T-cell (primary cell): ENCODE measurements at regions not wholly inside any gene's neighbourhood (a gene's known extent, or its start where the extent isn't known, plus 50 kb on each side); places are given as distances from the start of the nearest gene placed in this dataset.

Experiments
- ATAC-seq, 4 experiments: fragments of 200-7000 bp in 3 of 4; fragments of 150-1000 bp in 1 of 4; cut with Tn5 transposase; replicated peaks in 1 of 4; 1 replicate in 3 of 4; 2 replicates in 1 of 4; pipeline ENCODE4 v1.10.0; 2021; ENCODE audit warnings: moderate library complexity in 3 of 4, mild to moderate bottlenecking in 2 of 4, moderate number of reproducible peaks in 1 of 4
- CTCF ChIA-PET, 2 donors: fragments of 300-600 bp; sonication (Branson Sonifier 250); formaldehyde crosslinking; loops; one replicate each; lab custom pipeline; 2022; ENCODE audit warnings: antibody characterized with exemption in 2 of 2; lab: Charles Lee
- POLR2A ChIA-PET, 2 donors: fragments of 300-600 bp; sonication (Branson Sonifier 250); formaldehyde crosslinking; loops; one replicate each; lab custom pipeline; 2022; ENCODE audit warnings: antibody characterized with exemption in 2 of 2; lab: Charles Lee
- DNase-seq, 35 experiments: peaks; one replicate each; pipeline versions ENCODE4 v3.0.0 to v3.0.0-alpha.2; 2013 to 2023
- H3K27ac ChIP-seq: one replicate; pipeline ENCODE4 v1.5.1; 2013; ENCODE audit warnings: low read length
- H3K27me3 ChIP-seq, 2 experiments: replicated peaks in 1 of 2; 1 replicate in 1 of 2; 2 replicates in 1 of 2; pipeline versions ENCODE4 v1.6.1 to v1.7.0; 2013; ENCODE audit warnings: low read length in 1 of 2, mixed read lengths in 1 of 2; ENCODE audit not compliant: control insufficient read depth in 2 of 2, insufficient read depth in 2 of 2; ENCODE audit errors: extremely low read depth in 1 of 2
- H3K36me3 ChIP-seq, 2 donors: 1 replicate in 1 of 2; 2 replicates in 1 of 2; pipeline versions ENCODE4 v1.6.1 to v1.7.0; 2013; ENCODE audit warnings: low read length in 1 of 2; ENCODE audit not compliant: control insufficient read depth in 2 of 2, insufficient read depth in 1 of 2; ENCODE audit errors: extremely low read depth in 1 of 2
- H3K4me1 ChIP-seq, 2 experiments: 1 replicate in 1 of 2; 2 replicates in 1 of 2; pipeline versions ENCODE4 v1.6.1 to v1.7.0; 2013; ENCODE audit warnings: low read length in 2 of 2, mixed read lengths in 1 of 2; ENCODE audit not compliant: insufficient read depth in 2 of 2, control insufficient read depth in 1 of 2; ENCODE audit errors: extremely low read depth in 1 of 2
- H3K4me3 ChIP-seq, 2 donors: 1 replicate in 1 of 2; 2 replicates in 1 of 2; pipeline versions ENCODE4 v1.5.1 to v1.7.0; 2013; ENCODE audit warnings: mild to moderate bottlenecking in 2 of 2, low read length in 1 of 2, moderate library complexity in 1 of 2; ENCODE audit not compliant: control insufficient read depth in 1 of 2; ENCODE audit errors: extremely low read depth in 1 of 2
- H3K9me3 ChIP-seq: 2 replicates; pipeline ENCODE4 v1.7.0; 2013
- H3K27ac Mint-ChIP-seq, 2 donors: one replicate each; pipeline ENCODE4 v1.8.0; 2020 to 2021; ENCODE audit warnings: mild to moderate bottlenecking in 2 of 2, mixed read lengths in 2 of 2
- H3K27me3 Mint-ChIP-seq, 2 donors: one replicate each; pipeline ENCODE4 v1.8.0; 2021 to 2022; ENCODE audit warnings: mixed read lengths in 2 of 2
- H3K36me3 Mint-ChIP-seq: one replicate; pipeline ENCODE4 v1.8.0; 2021; ENCODE audit warnings: mixed read lengths
- H3K4me1 Mint-ChIP-seq, 3 donors: one replicate each; pipeline ENCODE4 v1.8.0; 2020 to 2022; ENCODE audit warnings: mixed read lengths in 3 of 3, mild to moderate bottlenecking in 1 of 3
- H3K4me3 Mint-ChIP-seq, 3 donors: one replicate each; pipeline ENCODE4 v1.8.0; 2020 to 2022; ENCODE audit warnings: mild to moderate bottlenecking in 3 of 3, mixed read lengths in 3 of 3, moderate library complexity in 3 of 3
- H3K9me3 Mint-ChIP-seq, 3 donors: one replicate each; pipeline ENCODE4 v1.8.0; 2020 to 2022; ENCODE audit warnings: mixed read lengths in 3 of 3
- WGBS: methylation state at CpG from one replicate; pipeline ENCODE4 v1.1.5; 2013; ENCODE audit warnings: missing lambda C conversion rate; ENCODE audit not compliant: insufficient coverage; 5-methylcytosine and 5-hydroxymethylcytosine counted together

DNA sequence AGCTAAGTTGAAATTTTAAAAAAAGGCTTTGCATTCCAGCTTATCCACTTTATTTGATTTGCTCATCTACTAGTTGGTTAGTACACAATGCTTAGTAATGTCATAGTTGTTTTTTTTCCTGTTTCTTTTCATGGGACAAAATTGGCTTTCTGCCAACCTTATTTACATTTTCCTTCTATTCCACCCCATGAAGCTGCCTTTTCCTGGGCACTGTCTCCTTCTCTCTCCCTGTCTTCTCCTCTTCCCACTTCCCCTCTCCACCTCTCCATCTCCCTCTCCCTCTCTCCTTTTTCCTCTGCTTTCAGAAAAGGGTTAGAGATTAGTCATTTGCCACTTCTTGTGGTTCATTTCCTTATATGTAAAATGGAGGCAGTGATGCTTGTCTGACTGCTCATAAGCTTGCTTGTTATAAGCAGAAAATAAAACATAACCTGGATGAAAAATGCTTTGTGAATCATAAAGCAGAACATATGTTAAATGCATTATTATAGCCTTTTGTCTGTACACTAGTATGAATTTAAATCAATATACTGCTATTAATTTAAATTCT lies 181.9 kb downstream of the CEP135 start:
- no peak overlapping the region for H3K27ac ChIP-seq
- ChIA-PET POLR2A (no interaction called here), CTCF (no interaction called here)
- Mint-ChIP-seq H3K27ac (no peak overlapping the region), H3K4me1 (no peaks in the 10 kb centered on the region), H3K9me3 (no peaks in the 10 kb centered on the region), H3K27me3 (peaks cover 4 to 10% of the 10 kb centered on the region in 2 donors), H3K4me3 (no peak overlapping the region), H3K36me3 (no peaks in the 10 kb centered on the region)
- H3K9me3 ChIP-seq = no peaks in the 10 kb centered on the region
- H3K27me3 ChIP-seq = no peaks in the 10 kb centered on the region
- no peaks in the 10 kb centered on the region for H3K36me3 ChIP-seq
- DNase-seq (no peak), ATAC-seq (no peak)
- no peaks in the 10 kb centered on the region for H3K4me1 ChIP-seq
- H3K4me3 ChIP-seq = no peak overlapping the region

- Mint-ChIP-seq H3K27me3 (peaks cover 4 to 5% of the 10 kb centered on the region in 2 donors), H3K9me3 (no peaks in the 10 kb centered on the region), H3K27ac (no peak overlapping the region), H3K36me3 (no peaks in the 10 kb centered on the region), H3K4me3 (no peak overlapping the region), H3K4me1 (no peaks in the 10 kb centered on the region)
- ChIA-PET CTCF (no interaction called here), POLR2A (no interaction called here)
- peak in 1 of 35 experiments; percentile 9 for DNase-seq
- WGBS = 62% methylated on average over 7 of the region's 7 CpGs
- no peaks in the 10 kb centered on the region for H3K4me1 ChIP-seq
- H3K9me3 ChIP-seq = no peaks in the 10 kb centered on the region
- H3K27ac ChIP-seq = no peak overlapping the region
- no peaks in the 10 kb centered on the region for H3K36me3 ChIP-seq
- H3K4me3 ChIP-seq = no peak overlapping the region
- H3K27me3 ChIP-seq = no peaks in the 10 kb centered on the region
- ATAC-seq = peak in 1 of 4 experiments; percentile 37
Observed at GRCh38 chr4:56129431-56129861, 180.7 kb downstream of the CEP135 start.

GRCh38 chr4:56128213-56128612 lies 179.5 kb downstream of the CEP135 start:
- Histone ChIP-seq H3K4me1 (no peaks in the 10 kb centered on the region), H3K27me3 (no peaks in the 10 kb centered on the region), H3K27ac (no peak overlapping the region), H3K9me3 (no peaks in the 10 kb centered on the region), H3K4me3 (no peak overlapping the region), H3K36me3 (no peaks in the 10 kb centered on the region)
- no peak overlapping the region for H3K27ac Mint-ChIP-seq
- ChIA-PET CTCF (interaction anchor here in 1 of 2 donors (0.6 kb wide), 1 partner anchor 199 kb away, joined by 4 read pairs; no protein-coding TSS in a partner anchor), POLR2A (no interaction called here)
- no peaks in the 10 kb centered on the region for H3K9me3 Mint-ChIP-seq
- no peaks in the 10 kb centered on the region for H3K36me3 Mint-ChIP-seq
- H3K4me1 Mint-ChIP-seq = no peaks in the 10 kb centered on the region
- no peak for DNase-seq
- peaks cover 4 to 7% of the 10 kb centered on the region in 2 donors for H3K27me3 Mint-ChIP-seq
- WGBS = no CpG with 5 or more reads among the region's 2 CpGs
- ATAC-seq = no peak
- H3K4me3 Mint-ChIP-seq = no peak overlapping the region

DNA sequence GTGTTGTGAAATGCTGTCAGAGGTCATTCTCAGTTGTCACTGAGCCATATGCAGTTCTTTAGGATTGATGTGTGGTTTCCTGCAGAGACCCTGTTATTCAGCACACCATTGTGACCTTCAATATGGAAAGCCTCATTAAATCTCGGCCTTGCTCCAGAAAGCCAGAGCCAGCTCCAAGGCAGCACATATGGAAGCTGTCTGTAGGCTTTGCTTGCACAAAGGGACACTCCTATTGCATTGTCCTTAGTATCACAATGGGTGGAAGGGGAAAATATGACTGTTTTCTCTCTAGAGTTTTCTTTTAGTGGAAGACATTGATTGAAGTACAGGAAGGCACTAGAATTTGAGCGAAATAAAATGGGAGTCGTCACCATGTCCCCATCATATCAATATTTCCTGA lies 179.0 kb downstream of the CEP135 start:
- Histone ChIP-seq H3K36me3 (no peaks in the 10 kb centered on the region), H3K4me1 (no peaks in the 10 kb centered on the region), H3K27ac (no peak overlapping the region), H3K27me3 (no peaks in the 10 kb centered on the region), H3K4me3 (no peak overlapping the region), H3K9me3 (no peaks in the 10 kb centered on the region)
- H3K9me3 Mint-ChIP-seq = no peaks in the 10 kb centered on the region
- WGBS = no CpG with 5 or more reads among the region's 3 CpGs
- H3K27me3 Mint-ChIP-seq = peaks cover 4 to 8% of the 10 kb centered on the region in 2 donors
- no peak overlapping the region for H3K27ac Mint-ChIP-seq
- DNase-seq (no peak), ATAC-seq (no peak)
- ChIA-PET POLR2A (no interaction called here), CTCF (interaction anchor here in 1 of 2 donors (0.6 kb wide), 1 partner anchor 199 kb away, joined by 4 read pairs; no protein-coding TSS in a partner anchor)
- H3K36me3 Mint-ChIP-seq = no peaks in the 10 kb centered on the region
- no peak overlapping the region for H3K4me3 Mint-ChIP-seq
- no peaks in the 10 kb centered on the region for H3K4me1 Mint-ChIP-seq

DNA sequence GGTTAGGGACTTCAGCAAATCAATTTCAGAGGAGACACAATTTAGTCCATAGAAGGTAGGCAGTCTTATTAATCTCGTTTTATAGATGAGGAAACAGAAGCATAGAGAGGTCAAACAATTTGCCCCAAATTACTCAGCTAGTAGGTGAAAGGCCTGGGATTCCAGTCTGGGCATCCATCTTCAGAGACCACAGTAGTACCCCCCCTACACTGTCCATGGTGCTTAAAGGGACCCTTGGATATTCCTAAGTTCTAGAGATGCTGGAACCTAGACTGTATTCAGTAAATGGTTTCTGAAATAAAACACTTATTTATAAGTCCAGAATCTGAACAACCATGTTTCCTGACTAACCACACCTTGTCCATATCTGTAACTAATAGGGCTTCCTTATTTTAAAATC lies 174.8 kb downstream of the CEP135 start:
- no CpG with 5 or more reads among the region's 1 CpG for WGBS

DNA sequence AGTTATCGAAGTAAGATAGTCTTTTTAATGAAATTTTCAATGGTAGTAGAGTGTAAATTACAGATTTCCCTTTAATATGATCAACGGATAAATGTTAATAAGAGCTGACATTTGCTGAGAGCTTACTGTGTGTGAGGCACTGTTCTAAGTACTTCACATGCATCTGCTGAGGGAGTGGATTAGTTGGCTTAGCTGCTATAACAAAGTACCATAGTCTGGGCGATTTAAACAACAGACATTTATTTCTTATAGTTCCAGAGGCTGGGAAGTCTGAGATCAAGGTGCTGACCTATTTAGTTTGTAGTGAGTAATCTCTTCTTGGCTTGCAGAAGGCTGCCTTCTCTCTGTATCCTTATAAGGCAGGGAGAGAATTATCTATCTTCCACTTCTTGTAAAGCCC lies 174.3 kb downstream of the CEP135 start:
- Mint-ChIP-seq H3K36me3 (no peaks in the 10 kb centered on the region), H3K9me3 (no peaks in the 10 kb centered on the region), H3K4me3 (no peak overlapping the region), H3K27ac (no peak overlapping the region), H3K4me1 (no peaks in the 10 kb centered on the region), H3K27me3 (peaks cover 4 to 8% of the 10 kb centered on the region in 2 donors)
- ChIA-PET POLR2A (no interaction called here), CTCF (no interaction called here)
- Histone ChIP-seq H3K27me3 (no peaks in the 10 kb centered on the region), H3K9me3 (no peaks in the 10 kb centered on the region), H3K4me1 (no peaks in the 10 kb centered on the region), H3K4me3 (no peak overlapping the region), H3K27ac (no peak overlapping the region), H3K36me3 (no peaks in the 10 kb centered on the region)
- WGBS = 55% methylated on average over 2 of the region's 3 CpGs
- ATAC-seq (no peak), DNase-seq (no peak)

More for the DNA sequence above, 174.8 kb downstream of the CEP135 start:
- Histone ChIP-seq H3K36me3 (no peaks in the 10 kb centered on the region), H3K4me3 (no peak overlapping the region), H3K27ac (no peak overlapping the region), H3K9me3 (no peaks in the 10 kb centered on the region), H3K4me1 (no peaks in the 10 kb centered on the region), H3K27me3 (no peaks in the 10 kb centered on the region)
- POLR2A ChIA-PET = no interaction called here
- no peak for ATAC-seq
- no peak overlapping the region for H3K4me3 Mint-ChIP-seq
- peaks cover 4 to 8% of the 10 kb centered on the region in 2 donors for H3K27me3 Mint-ChIP-seq
- CTCF ChIA-PET = no interaction called here
- no peak for DNase-seq
- H3K27ac Mint-ChIP-seq = no peak overlapping the region
- H3K4me1 Mint-ChIP-seq = no peaks in the 10 kb centered on the region
- no peaks in the 10 kb centered on the region for H3K36me3 Mint-ChIP-seq
- no peaks in the 10 kb centered on the region for H3K9me3 Mint-ChIP-seq

- no peak overlapping the region for H3K4me3 ChIP-seq
- no peaks in the 10 kb centered on the region for H3K36me3 ChIP-seq
- POLR2A ChIA-PET = no interaction called here
- no peak overlapping the region for H3K27ac ChIP-seq
- DNase-seq (no peak), ATAC-seq (no peak)
- Mint-ChIP-seq H3K36me3 (no peaks in the 10 kb centered on the region), H3K27ac (no peak overlapping the region), H3K4me3 (no peak overlapping the region), H3K4me1 (peaks cover 0 to 5% (median 2%) of the 10 kb centered on the region in 3 donors), H3K9me3 (no peaks in the 10 kb centered on the region), H3K27me3 (peaks cover 0 to 1% of the 10 kb centered on the region in 2 donors)
- H3K9me3 ChIP-seq = no peaks in the 10 kb centered on the region
- H3K4me1 ChIP-seq = no peaks in the 10 kb centered on the region
- CTCF ChIA-PET = no interaction called here
- WGBS = no CpG with 5 or more reads among the region's 2 CpGs
- no peaks in the 10 kb centered on the region for H3K27me3 ChIP-seq
Observed at GRCh38 chr4:56118845-56119244, 170.1 kb downstream of the CEP135 start.
